ENCODE measurements at regions not wholly inside any gene's neighbourhood (a gene's known extent, or its start where the extent isn't known, plus 50 kb on each side); places are given as distances from the start of the nearest gene placed in this dataset.

- TF ChIP-seq CTCF (conservative IDR thresholded peaks at IDR 0.05; ENCODE audit: low read depth in 2 of 2) (no peak), STAT1 (IDR thresholded peaks at IDR 0.05; ENCODE audit: unreplicated experiment) (no peak), ETS1 (IDR thresholded peaks at IDR 0.05) (no peak), CREB1 (CRISPR knock-in tag; IDR thresholded peaks at IDR 0.05; ENCODE audit: low read depth) (no peak), NANOG (IDR thresholded peaks at IDR 0.05; ENCODE audit: borderline replicate concordance) (no peak)
These were observed 551.1 kb upstream of the SORCS1 start (continued) for GRCh38 chr10:107715565-107715964.

GRCh38 chr10:107708981-107709380 is 544.5 kb upstream of the SORCS1 start:
- ATAC-seq: no peak
- Histone ChIP-seq H3K36me3 (ENCODE audit: insufficient read depth) (no peaks in the 10 kb centered on the region), H3F3A (replicated peaks; ENCODE audit: low read depth) (no peaks in the 10 kb centered on the region), H3K4me2 (no peak overlapping the region), H3K4me3 (no peak overlapping the region), H4K20me1 (replicated peaks; ENCODE audit: insufficient read depth) (no peaks in the 10 kb centered on the region), H3K4me1 (ENCODE audit: insufficient read depth) (no peaks in the 10 kb centered on the region), H3K27me3 (ENCODE audit: insufficient read depth) (no peaks in the 10 kb centered on the region), H3K9me2 (ENCODE audit: insufficient read depth) (no peaks in the 10 kb centered on the region), H3K79me2 (replicated peaks; ENCODE audit: insufficient read depth) (no peaks in the 10 kb centered on the region), H2AFZ (no peak overlapping the region), H3K27ac (ENCODE audit: low read depth) (no peak overlapping the region)
- Mint-ChIP-seq H3K9me3 (no peaks in the 10 kb centered on the region), H3K4me1 (no peaks in the 10 kb centered on the region), H3K4me3 (no peak overlapping the region), H3K36me3 (ENCODE audit: low read depth) (no peaks in the 10 kb centered on the region), H3K27ac (no peak overlapping the region), H3K27me3 (ENCODE audit: insufficient read depth, low read depth, poor library complexity) (peaks cover 2% of the 10 kb centered on the region)
- TF ChIP-seq NANOG (IDR thresholded peaks at IDR 0.05; ENCODE audit: borderline replicate concordance) (no peak), EZH2phosphoT487 (IDR thresholded peaks at IDR 0.05; ENCODE audit: unreplicated experiment) (no peak), STAT1 (IDR thresholded peaks at IDR 0.05; ENCODE audit: unreplicated experiment) (no peak), CTCF (conservative IDR thresholded peaks at IDR 0.05; ENCODE audit: low read depth in 2 of 2) (no peak), ZNF331 (CRISPR knock-in tag; IDR thresholded peaks at IDR 0.05; ENCODE audit: low read depth) (no peak), CREB1 (CRISPR knock-in tag; IDR thresholded peaks at IDR 0.05; ENCODE audit: low read depth) (no peak), POLR2AphosphoS5 (IDR thresholded peaks at IDR 0.05; ENCODE audit: low read depth) (no peak), ETS1 (IDR thresholded peaks at IDR 0.05) (no peak), ZNF114 (CRISPR knock-in tag; IDR thresholded peaks at IDR 0.05) (no peak), ZNF462 (CRISPR knock-in tag; IDR thresholded peaks at IDR 0.05) (no peak), EZH2 (IDR thresholded peaks at IDR 0.05; ENCODE audit: low read depth, unreplicated experiment) (no peak)
- no peak for DNase-seq (ENCODE audit: low spot score)

Measured in GM23338 (cell line).